OCI-LY7 (cell line): ENCODE measurements at regions not wholly inside any gene's neighbourhood (a gene's known extent, or its start where the extent isn't known, plus 50 kb on each side); places are given as distances from the start of the nearest gene placed in this dataset.

ENCODE experiments used
- BruUV-seq: library from RNA; stranded (reverse); fragments of 400-500 nt; replicated peaks from 2 replicates; lab custom pipeline; 2021; lab: Mats Ljungman, UMichigan
- CTCF ChIA-PET: fragments of 300-600 bp; sonication (Branson Sonifier 250); formaldehyde crosslinking; loops from one replicate; lab custom pipeline; 2022; ENCODE audit warnings: antibody characterized with exemption; ENCODE audit not compliant: unreplicated experiment; lab: Charles Lee
- POLR2A ChIA-PET: fragments of 300-600 bp; sonication (Branson Sonifier 250); formaldehyde crosslinking; loops from one replicate; lab custom pipeline; 2022; ENCODE audit warnings: antibody characterized with exemption; lab: Charles Lee
- DNase-seq: peaks from one replicate; pipeline ENCODE4 v3.0.0-alpha.2; 2015; ENCODE audit warnings: low spot score
- H2AFZ ChIP-seq: fragments of 200-600 bp; sonication (generic), shearing (Covaris generic); 2 replicates; pipeline ENCODE4 v1.6.1; 2014; ENCODE audit warnings: mild to moderate bottlenecking, antibody characterized with exemption, low read length, moderate library complexity
- H3K27ac ChIP-seq: fragments of 200-600 bp; sonication (generic); 2 replicates; pipeline ENCODE4 v1.5.1; 2014; ENCODE audit warnings: mixed run types, low read depth, mild to moderate bottlenecking, moderate library complexity, low read length, inconsistent platforms; ENCODE audit not compliant: poor library complexity, severe bottlenecking
- H3K36me3 ChIP-seq: fragments of 200-600 bp; sonication (generic); 2 replicates; pipeline ENCODE4 v1.6.1; 2014; ENCODE audit warnings: mild to moderate bottlenecking, antibody characterized with exemption, low read length, moderate library complexity, mixed read lengths; ENCODE audit not compliant: insufficient read depth
- H3K4me1 ChIP-seq: fragments of 200-600 bp; sonication (generic); 2 replicates; pipeline ENCODE4 v1.5.1; 2014; ENCODE audit warnings: mild to moderate bottlenecking, low read length; ENCODE audit not compliant: insufficient read depth, poor library complexity, severe bottlenecking
- H3K4me2 ChIP-seq: fragments of 200-600 bp; sonication (generic); 2 replicates; pipeline ENCODE4 v1.6.1; 2014; ENCODE audit warnings: mild to moderate bottlenecking, low read length
- H3K4me3 ChIP-seq: fragments of 200-600 bp; sonication (generic); 2 replicates; pipeline ENCODE4 v1.5.1; 2014; ENCODE audit warnings: mild to moderate bottlenecking, low read depth, low read length; ENCODE audit not compliant: poor library complexity, severe bottlenecking
- H3K79me2 ChIP-seq: fragments of 200-600 bp; sonication (generic); 2 replicates; pipeline ENCODE4 v1.6.1; 2016; ENCODE audit warnings: low read depth, mild to moderate bottlenecking, low read length, moderate library complexity, mixed read lengths; ENCODE audit not compliant: insufficient read depth
- H3K9me2 ChIP-seq: fragments of 200-600 bp; sonication (generic); 2 replicates; pipeline ENCODE4 v1.6.1; 2016; ENCODE audit warnings: mild to moderate bottlenecking, low read length, mixed read lengths; ENCODE audit not compliant: insufficient read depth
- H3K9me3 ChIP-seq: fragments of 200-600 bp; sonication (generic); 2 replicates; pipeline ENCODE4 v1.6.1; 2014; ENCODE audit warnings: mild to moderate bottlenecking, mixed run types, low read length, mixed read lengths
- H4K20me1 ChIP-seq: fragments of 200-600 bp; sonication (generic); 2 replicates; pipeline ENCODE4 v1.6.1; 2014; ENCODE audit warnings: mild to moderate bottlenecking, antibody characterized with exemption, low read length, moderate library complexity, mixed read lengths; ENCODE audit not compliant: insufficient read depth
- EZH2phosphoT487 ChIP-seq: fragments of 200-600 bp; sonication (generic); IDR thresholded peaks from 2 replicates; pipeline ENCODE4 v1.6.1; 2018; ENCODE audit warnings: low read depth, borderline replicate concordance, mild to moderate bottlenecking, mixed run types, antibody characterized with exemption, low read length, moderate library complexity, mixed read lengths
- intact Hi-C: fragments of 100-400 bp; cut with micrococcal nuclease; formaldehyde crosslinking; loops from one replicate; pipeline ENCODE4 v1.10.0; 2022; ENCODE audit not compliant: unreplicated experiment
- TF ChIP-seq, protein P1 (sequence below): fragments of 200-600 bp; sonication (generic); conservative IDR thresholded peaks from 2 replicates; pipeline ENCODE4 v1.5.1; 2014; ENCODE audit warnings: mild to moderate bottlenecking, antibody characterized with exemption, low read length, moderate library complexity, mixed read lengths

DNA sequence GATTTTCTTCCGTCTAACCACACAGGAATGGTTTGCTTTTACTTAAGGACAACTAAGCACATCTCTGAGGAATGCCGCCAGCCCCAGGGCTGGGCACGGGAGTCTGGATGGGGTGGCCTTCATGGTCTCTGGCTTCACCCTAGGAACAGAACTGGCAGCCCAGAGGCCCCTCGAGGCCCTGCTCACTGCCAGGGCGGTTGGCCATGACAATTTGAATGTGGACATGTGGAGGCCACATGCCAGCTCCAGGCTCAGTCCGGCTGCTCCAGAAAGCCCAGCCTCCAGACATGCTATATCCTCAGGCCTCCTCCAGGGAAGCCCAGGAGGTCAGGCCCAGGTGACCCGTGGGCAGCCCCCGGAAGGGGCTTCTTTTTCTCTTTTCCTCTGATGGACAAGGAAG, 84.0 kb upstream of the FGF3 start:
- H3K4me2 ChIP-seq = no peak overlapping the region
- BruUV-seq = no TSS peak
- intact Hi-C loops = no loop called here
- no peaks in the 10 kb centered on the region for H3K36me3 ChIP-seq
- no peaks in the 10 kb centered on the region for H3K4me1 ChIP-seq
- ChIA-PET POLR2A (no interaction called here), CTCF (no interaction called here)
- TF ChIP-seq, protein P1, sequence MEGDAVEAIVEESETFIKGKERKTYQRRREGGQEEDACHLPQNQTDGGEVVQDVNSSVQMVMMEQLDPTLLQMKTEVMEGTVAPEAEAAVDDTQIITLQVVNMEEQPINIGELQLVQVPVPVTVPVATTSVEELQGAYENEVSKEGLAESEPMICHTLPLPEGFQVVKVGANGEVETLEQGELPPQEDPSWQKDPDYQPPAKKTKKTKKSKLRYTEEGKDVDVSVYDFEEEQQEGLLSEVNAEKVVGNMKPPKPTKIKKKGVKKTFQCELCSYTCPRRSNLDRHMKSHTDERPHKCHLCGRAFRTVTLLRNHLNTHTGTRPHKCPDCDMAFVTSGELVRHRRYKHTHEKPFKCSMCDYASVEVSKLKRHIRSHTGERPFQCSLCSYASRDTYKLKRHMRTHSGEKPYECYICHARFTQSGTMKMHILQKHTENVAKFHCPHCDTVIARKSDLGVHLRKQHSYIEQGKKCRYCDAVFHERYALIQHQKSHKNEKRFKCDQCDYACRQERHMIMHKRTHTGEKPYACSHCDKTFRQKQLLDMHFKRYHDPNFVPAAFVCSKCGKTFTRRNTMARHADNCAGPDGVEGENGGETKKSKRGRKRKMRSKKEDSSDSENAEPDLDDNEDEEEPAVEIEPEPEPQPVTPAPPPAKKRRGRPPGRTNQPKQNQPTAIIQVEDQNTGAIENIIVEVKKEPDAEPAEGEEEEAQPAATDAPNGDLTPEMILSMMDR = no peak
- TF ChIP-seq EZH2phosphoT487 = no peak
- H3K27ac ChIP-seq = no peak overlapping the region
- no peaks in the 10 kb centered on the region for H4K20me1 ChIP-seq
- no peak overlapping the region for H2AFZ ChIP-seq
- H3K4me3 ChIP-seq = no peak overlapping the region
- DNase-seq = no peak
- H3K79me2 ChIP-seq = no peaks in the 10 kb centered on the region
- H3K9me2 ChIP-seq = no peaks in the 10 kb centered on the region
- no peaks in the 10 kb centered on the region for H3K9me3 ChIP-seq

DNA sequence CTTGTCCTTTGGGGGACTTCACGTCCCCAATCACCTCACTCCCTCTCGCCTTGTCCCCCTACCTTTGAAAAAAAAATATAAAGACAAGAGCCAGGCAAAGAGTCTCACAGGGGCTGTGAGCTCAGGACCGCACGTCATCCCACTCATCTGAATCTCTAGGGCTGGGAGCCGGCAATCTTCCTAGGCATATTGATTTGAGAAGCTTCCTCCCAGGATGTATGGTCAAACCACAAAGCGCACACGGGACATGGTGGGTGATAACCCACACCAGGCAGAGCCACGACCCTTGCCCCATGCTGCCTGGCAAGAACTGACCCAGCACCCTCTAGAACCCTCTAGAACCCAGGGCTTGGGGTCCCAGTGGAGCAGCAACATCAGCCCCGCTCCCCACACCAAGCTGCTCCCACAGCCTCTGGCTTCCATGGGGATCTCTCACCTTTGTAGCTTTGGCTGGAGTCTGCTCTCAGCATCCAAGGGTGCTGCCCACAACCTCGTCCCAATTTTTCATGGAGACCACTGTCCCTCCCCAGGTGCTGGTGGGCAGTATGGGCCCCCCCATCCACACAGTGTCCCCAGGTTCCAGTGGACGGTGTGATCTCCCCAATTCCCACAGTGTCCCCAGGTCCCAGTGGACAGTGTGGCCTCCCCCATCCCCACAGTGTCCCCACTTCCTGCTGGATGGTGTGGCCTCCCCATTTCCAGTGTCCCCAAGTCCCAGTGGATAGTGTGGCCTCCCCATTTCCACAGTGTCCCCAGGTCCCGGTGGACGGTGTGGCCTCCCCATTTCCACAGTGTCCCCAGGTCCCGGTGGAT, 85.2 kb upstream of the FGF3 start:
- CTCF ChIA-PET = no interaction called here

More for the DNA sequence above, 85.2 kb upstream of the FGF3 start:
- DNase-seq = no peak
- H3K27ac ChIP-seq = no peak overlapping the region
- POLR2A ChIA-PET = interaction anchor here (0.5 kb wide), 1 partner anchor 1584 kb away, joined by 4 read pairs; no protein-coding TSS in a partner anchor
- no peaks in the 10 kb centered on the region for H3K4me1 ChIP-seq
- no peaks in the 10 kb centered on the region for H3K36me3 ChIP-seq
- H3K9me3 ChIP-seq = no peaks in the 10 kb centered on the region
- no peaks in the 10 kb centered on the region for H3K79me2 ChIP-seq
- no peak for TF ChIP-seq EZH2phosphoT487
- TF ChIP-seq, protein P1 = no peak
- no peak overlapping the region for H2AFZ ChIP-seq
- no peak overlapping the region for H3K4me2 ChIP-seq
- no TSS peak for BruUV-seq
- no peaks in the 10 kb centered on the region for H3K9me2 ChIP-seq
- intact Hi-C loops = no loop called here
- no peak overlapping the region for H3K4me3 ChIP-seq
- no peaks in the 10 kb centered on the region for H4K20me1 ChIP-seq
